DOHH2 (cell line): ENCODE measurements at regions not wholly inside any gene's neighbourhood (a gene's known extent, or its start where the extent isn't known, plus 50 kb on each side); places are given as distances from the start of the nearest gene placed in this dataset.

Experiments
- H3F3A ChIP-seq: fragments of 200-600 bp; sonication (generic), shearing (Covaris generic); 2 replicates; pipeline ENCODE4 v1.6.0; 2016; ENCODE audit warnings: antibody characterized with exemption, mild to moderate bottlenecking; ENCODE audit not compliant: control insufficient read depth, insufficient read depth
- H3K27ac ChIP-seq: fragments of 200-600 bp; sonication (generic); 2 replicates; pipeline ENCODE4 v1.5.1; 2014; ENCODE audit warnings: low read depth, mild to moderate bottlenecking, low read length, moderate library complexity
- H3K27me3 ChIP-seq: fragments of 200-600 bp; sonication (generic); 2 replicates; pipeline ENCODE4 v1.6.1; 2014; ENCODE audit warnings: mild to moderate bottlenecking, low read length, mixed read lengths; ENCODE audit not compliant: control insufficient read depth
- H3K36me3 ChIP-seq: fragments of 200-600 bp; sonication (generic); 2 replicates; pipeline ENCODE4 v1.6.1; 2014; ENCODE audit warnings: mild to moderate bottlenecking, low read length, moderate library complexity, mixed read lengths; ENCODE audit not compliant: control insufficient read depth
- H3K4me1 ChIP-seq: fragments of 200-600 bp; sonication (generic); 2 replicates; pipeline ENCODE4 v1.6.1; 2014; ENCODE audit warnings: mild to moderate bottlenecking, low read length, mixed read lengths; ENCODE audit not compliant: control insufficient read depth
- H3K4me2 ChIP-seq: fragments of 200-600 bp; sonication (generic); 2 replicates; pipeline ENCODE4 v1.6.0; 2014; ENCODE audit warnings: mild to moderate bottlenecking, low read length, moderate library complexity
- H3K4me3 ChIP-seq: fragments of 200-600 bp; sonication (generic); 2 replicates; pipeline ENCODE4 v1.5.1; 2014; ENCODE audit warnings: mild to moderate bottlenecking, low read length, mixed read lengths
- H3K79me2 ChIP-seq: fragments of 200-600 bp; sonication (generic); 2 replicates; pipeline ENCODE4 v1.6.1; 2014; ENCODE audit warnings: mild to moderate bottlenecking, low read length, mixed read lengths; ENCODE audit not compliant: control insufficient read depth
- H3K9me2 ChIP-seq: fragments of 200-600 bp; sonication (generic); replicated peaks from 2 replicates; pipeline ENCODE4 v1.6.1; 2014; ENCODE audit warnings: mild to moderate bottlenecking, low read length, mixed read lengths; ENCODE audit not compliant: control insufficient read depth
- H3K9me3 ChIP-seq: fragments of 200-600 bp; sonication (generic); 2 replicates; pipeline ENCODE4 v1.6.1; 2014; ENCODE audit warnings: antibody characterized with exemption, low read length, mixed read lengths; ENCODE audit not compliant: control insufficient read depth, insufficient read depth
- H4K20me1 ChIP-seq: fragments of 200-600 bp; sonication (generic); 2 replicates; pipeline ENCODE4 v1.6.0; 2014; ENCODE audit warnings: low read depth, mild to moderate bottlenecking, antibody characterized with exemption, low read length, moderate library complexity; ENCODE audit not compliant: control insufficient read depth, insufficient read depth
- CTCF ChIP-seq: fragments of 200-600 bp; sonication (generic); IDR thresholded peaks from one replicate; pipeline ENCODE4 v1.5.1; 2014; ENCODE audit warnings: antibody characterized with exemption, mild to moderate bottlenecking, low read depth, low read length; ENCODE audit not compliant: poor library complexity, severe bottlenecking
- EZH2phosphoT487 ChIP-seq: fragments of 200-600 bp; sonication (generic); IDR thresholded peaks from 2 replicates; pipeline ENCODE4 v1.6.1; 2017; ENCODE audit warnings: borderline replicate concordance, mild to moderate bottlenecking, antibody characterized with exemption, low read length, moderate library complexity, mixed read lengths

DNA sequence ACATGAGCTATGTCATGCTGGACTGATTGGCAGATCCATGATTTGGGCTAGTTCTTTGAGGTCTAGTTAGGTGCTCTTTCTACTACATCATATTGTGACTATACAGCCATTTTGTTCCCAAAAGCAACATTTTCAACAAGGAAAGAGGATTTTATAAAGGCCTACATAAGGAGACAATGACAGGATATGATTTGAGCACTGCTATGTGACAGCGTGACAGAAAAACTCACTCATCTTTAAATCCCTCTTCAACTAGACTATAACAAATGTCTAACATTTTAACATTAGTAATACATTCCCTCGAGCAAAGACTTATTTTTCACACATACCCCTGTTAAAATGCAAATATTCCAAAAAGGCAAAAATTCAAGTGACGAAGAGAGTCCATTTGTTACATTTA, 209.6 kb upstream of the CHST9 start:
- H3K79me2 ChIP-seq: no peaks in the 10 kb centered on the region
- H3K9me3 ChIP-seq: no peaks in the 10 kb centered on the region
- no peaks in the 10 kb centered on the region for H3K27me3 ChIP-seq
- H3K27ac ChIP-seq: no peak overlapping the region
- no peak overlapping the region for H3K4me2 ChIP-seq
- no peaks in the 10 kb centered on the region for H3F3A ChIP-seq
- H3K4me3 ChIP-seq: no peak overlapping the region
- H4K20me1 ChIP-seq: no peaks in the 10 kb centered on the region
- TF ChIP-seq CTCF (no peak), EZH2phosphoT487 (no peak)
- no peaks in the 10 kb centered on the region for H3K9me2 ChIP-seq
- no peaks in the 10 kb centered on the region for H3K4me1 ChIP-seq
- no peaks in the 10 kb centered on the region for H3K36me3 ChIP-seq

- Histone ChIP-seq H3K79me2 (no peaks in the 10 kb centered on the region), H3K9me3 (no peaks in the 10 kb centered on the region), H3K4me2 (no peak overlapping the region), H3K4me3 (no peak overlapping the region), H3F3A (no peaks in the 10 kb centered on the region), H3K27me3 (no peaks in the 10 kb centered on the region), H3K36me3 (no peaks in the 10 kb centered on the region), H3K27ac (no peak overlapping the region), H3K4me1 (no peaks in the 10 kb centered on the region), H4K20me1 (no peaks in the 10 kb centered on the region), H3K9me2 (no peaks in the 10 kb centered on the region)
- TF ChIP-seq EZH2phosphoT487: no peak
- no peak for TF ChIP-seq CTCF
These were observed 197.6 kb upstream of the CHST9 start for GRCh38 chr18:27382567-27383216.

DNA sequence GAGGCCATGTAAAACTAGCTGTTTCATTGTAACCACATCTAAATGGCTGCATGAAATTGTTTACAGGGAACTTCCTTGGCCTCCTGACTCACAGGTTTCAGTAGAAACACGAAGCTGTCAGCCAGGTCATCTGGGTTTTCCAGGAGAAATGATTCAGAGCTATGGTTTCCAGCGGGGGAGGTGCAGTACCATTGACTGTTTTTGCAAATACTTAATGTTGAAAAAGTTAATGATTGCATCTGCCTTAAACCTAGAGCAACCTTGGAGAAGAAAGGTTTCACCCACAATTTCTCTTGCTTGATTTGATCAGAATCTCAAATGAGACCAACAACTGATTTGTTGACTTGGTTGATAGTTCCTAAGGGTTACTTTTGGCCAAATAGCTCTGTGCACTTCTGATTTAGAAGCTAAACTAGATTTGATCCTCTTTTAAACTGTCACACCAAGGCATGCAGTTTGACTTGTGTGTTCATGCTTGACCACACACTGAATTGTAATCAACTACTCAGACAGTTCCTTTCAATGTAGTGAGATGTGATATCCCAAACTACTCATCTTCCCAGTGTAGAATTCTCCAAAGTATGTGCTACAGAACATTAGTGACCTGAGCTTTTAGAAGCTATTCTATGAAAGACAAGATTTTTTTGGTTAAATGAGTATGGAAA, 193.5 kb upstream of the CHST9 start:
- no peaks in the 10 kb centered on the region for H3K79me2 ChIP-seq
- H3K4me3 ChIP-seq: no peak overlapping the region
- no peaks in the 10 kb centered on the region for H4K20me1 ChIP-seq
- no peaks in the 10 kb centered on the region for H3K9me2 ChIP-seq
- no peaks in the 10 kb centered on the region for H3F3A ChIP-seq
- H3K4me2 ChIP-seq: no peak overlapping the region
- no peaks in the 10 kb centered on the region for H3K36me3 ChIP-seq
- no peaks in the 10 kb centered on the region for H3K27me3 ChIP-seq
- H3K27ac ChIP-seq: no peak overlapping the region
- H3K4me1 ChIP-seq: no peaks in the 10 kb centered on the region
- no peak for TF ChIP-seq EZH2phosphoT487
- TF ChIP-seq CTCF: no peak
- no peaks in the 10 kb centered on the region for H3K9me3 ChIP-seq
